ENCODE measurements at regions not wholly inside any gene's neighbourhood (a gene's known extent, or its start where the extent isn't known, plus 50 kb on each side); places are given as distances from the start of the nearest gene placed in this dataset.

DNA sequence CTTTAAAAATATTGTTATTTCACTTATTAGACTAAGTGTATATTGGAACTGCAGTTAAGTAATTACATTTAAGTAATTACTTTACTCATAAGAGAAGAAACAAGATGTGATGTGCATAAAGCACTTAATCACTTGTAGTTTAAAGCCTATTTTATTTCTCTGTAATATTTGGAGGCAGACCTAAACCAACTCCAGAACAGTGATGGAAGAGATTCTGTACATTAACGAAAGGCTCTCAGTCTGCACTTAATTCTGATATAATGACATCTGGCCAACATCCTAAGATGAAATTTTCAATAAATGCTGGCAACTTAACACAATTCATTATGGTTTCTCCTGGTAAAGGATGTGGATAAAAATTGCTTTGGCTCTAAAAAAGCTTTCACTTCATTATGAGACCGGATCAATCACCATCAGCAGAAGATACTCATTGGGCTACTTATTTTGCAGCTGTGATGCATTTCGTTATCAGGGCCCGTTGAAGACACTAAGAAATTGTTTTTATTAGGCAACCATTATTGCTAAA is 342.6 kb downstream of the C4orf33 start:
- TF ChIP-seq CTCF (conservative IDR thresholded peaks at IDR 0.05; ENCODE audit: low read depth, low read length) (no peak), EZH2 (IDR thresholded peaks at IDR 0.05; ENCODE audit: borderline replicate concordance, low read depth, low read length, poor library complexity, severe bottlenecking) (no peak)

Measured in A673 (cell line).